ENCODE measurements at regions not wholly inside any gene's neighbourhood (a gene's known extent, or its start where the extent isn't known, plus 50 kb on each side); places are given as distances from the start of the nearest gene placed in this dataset.

DNA sequence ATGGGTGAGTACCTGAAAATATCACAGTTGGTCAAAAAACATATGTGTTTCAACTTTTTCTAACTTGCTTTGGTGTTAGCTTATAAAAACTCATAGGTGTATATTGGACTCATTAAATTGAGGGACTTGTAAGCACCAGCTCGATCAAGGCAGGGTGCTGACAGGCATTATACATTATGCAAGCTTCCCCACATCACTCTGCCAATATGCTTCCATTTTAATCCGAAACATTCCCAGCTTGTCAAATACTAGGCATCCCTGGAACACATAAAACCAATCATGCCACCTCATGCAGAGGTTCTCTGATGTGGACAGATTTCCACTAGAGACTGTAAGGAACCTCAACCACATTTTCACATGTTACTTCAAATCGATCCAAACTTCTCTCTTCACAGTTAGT, 187.3 kb upstream of the NT5E start:
- H3K27ac ChIP-seq (ENCODE audit: insufficient read depth, low read depth, low read length, poor library complexity, severe bottlenecking): no peak overlapping the region
- no peak overlapping the region for H3K4me3 ChIP-seq (ENCODE audit: insufficient read depth, low read depth, low read length)
- H3K4me1 ChIP-seq (ENCODE audit: control insufficient read depth, insufficient read depth, low read length): no peaks in the 10 kb centered on the region
- H3K36me3 ChIP-seq (ENCODE audit: control insufficient read depth, insufficient read depth, low read length): no peaks in the 10 kb centered on the region
- H3K9me3 ChIP-seq (ENCODE audit: control insufficient read depth, low read length): no peaks in the 10 kb centered on the region
- WGBS, 2 experiments: 85 to 91% methylated on average over 3 of the region's 3 CpGs
- H3K27me3 ChIP-seq (ENCODE audit: control insufficient read depth, insufficient read depth, low read length, poor library complexity, severe bottlenecking): no peaks in the 10 kb centered on the region

- H3K4me3 ChIP-seq (ENCODE audit: insufficient read depth, low read depth, low read length): no peak overlapping the region
These were observed 188.6 kb upstream of the NT5E start for GRCh38 chr6:85261271-85261670.

DNA sequence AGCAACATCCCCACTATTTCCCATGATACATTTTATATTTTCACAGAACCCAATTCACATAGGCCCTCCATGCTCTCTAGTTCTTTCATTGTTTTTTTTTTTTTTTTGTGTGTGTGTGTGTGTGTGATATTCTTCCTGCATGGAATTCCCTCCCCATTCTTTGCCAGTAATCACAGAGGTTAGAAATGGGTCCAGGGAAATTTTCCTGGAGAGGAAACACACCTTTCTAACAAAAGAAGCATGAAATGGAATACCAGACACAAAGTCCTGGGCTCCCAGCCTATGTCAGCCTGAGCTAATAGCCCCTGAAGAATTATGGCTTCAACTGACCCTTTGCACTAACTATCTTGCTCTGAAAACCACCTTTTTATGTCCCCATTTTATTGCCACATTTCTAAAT, 194.2 kb upstream of the NT5E start:
- no peak overlapping the region for H3K27ac ChIP-seq (ENCODE audit: insufficient read depth, low read depth, low read length, poor library complexity, severe bottlenecking)
- no peaks in the 10 kb centered on the region for H3K36me3 ChIP-seq (ENCODE audit: control insufficient read depth, insufficient read depth, low read length)
- no peak overlapping the region for H3K4me3 ChIP-seq (ENCODE audit: insufficient read depth, low read depth, low read length)
- H3K27me3 ChIP-seq (ENCODE audit: control insufficient read depth, insufficient read depth, low read length, poor library complexity, severe bottlenecking): no peaks in the 10 kb centered on the region
- H3K9me3 ChIP-seq (ENCODE audit: control insufficient read depth, low read length): no peaks in the 10 kb centered on the region
- no peaks in the 10 kb centered on the region for H3K4me1 ChIP-seq (ENCODE audit: control insufficient read depth, insufficient read depth, low read length)

More at GRCh38 chr6:85261271-85261670, 188.6 kb upstream of the NT5E start:
- no peaks in the 10 kb centered on the region for H3K27me3 ChIP-seq (ENCODE audit: control insufficient read depth, insufficient read depth, low read length, poor library complexity, severe bottlenecking)
- H3K4me1 ChIP-seq (ENCODE audit: control insufficient read depth, insufficient read depth, low read length): no peaks in the 10 kb centered on the region
- no peaks in the 10 kb centered on the region for H3K36me3 ChIP-seq (ENCODE audit: control insufficient read depth, insufficient read depth, low read length)
- 98% methylated on average over 5 to 6 of the region's 6 CpGs for WGBS, 2 experiments
- H3K9me3 ChIP-seq (ENCODE audit: control insufficient read depth, low read length): no peaks in the 10 kb centered on the region
- no peak overlapping the region for H3K27ac ChIP-seq (ENCODE audit: insufficient read depth, low read depth, low read length, poor library complexity, severe bottlenecking)

DNA sequence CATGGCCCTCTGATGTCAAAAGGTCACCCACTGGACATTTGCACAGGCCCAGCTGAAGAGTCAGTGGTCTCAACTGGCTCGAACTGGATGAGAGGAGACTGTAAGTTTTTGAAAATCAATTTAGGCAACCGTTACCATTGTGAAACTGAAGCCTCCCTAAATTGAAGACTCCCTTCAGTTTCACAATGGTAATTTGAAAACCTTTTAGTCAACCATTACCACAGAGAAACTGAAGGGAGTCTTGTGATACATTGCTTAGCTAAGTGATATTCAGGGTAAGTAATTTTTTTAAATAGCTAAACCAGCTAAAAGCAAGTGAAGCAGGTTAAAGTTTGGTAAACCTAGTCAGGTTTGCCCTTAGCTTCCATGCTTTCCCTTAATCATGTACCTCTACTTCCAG, 197.3 kb upstream of the NT5E start:
- no peaks in the 10 kb centered on the region for H3K27me3 ChIP-seq (ENCODE audit: control insufficient read depth, insufficient read depth, low read length, poor library complexity, severe bottlenecking)
- no peak overlapping the region for H3K27ac ChIP-seq (ENCODE audit: insufficient read depth, low read depth, low read length, poor library complexity, severe bottlenecking)
- H3K4me1 ChIP-seq (ENCODE audit: control insufficient read depth, insufficient read depth, low read length): no peaks in the 10 kb centered on the region
- no peaks in the 10 kb centered on the region for H3K36me3 ChIP-seq (ENCODE audit: control insufficient read depth, insufficient read depth, low read length)
- no peak overlapping the region for H3K4me3 ChIP-seq (ENCODE audit: insufficient read depth, low read depth, low read length)
- 97 to 99% methylated on average over 2 of the region's 2 CpGs for whole genome bisulfite sequencing, 2 experiments
- no peaks in the 10 kb centered on the region for H3K9me3 ChIP-seq (ENCODE audit: control insufficient read depth, low read length)

DNA sequence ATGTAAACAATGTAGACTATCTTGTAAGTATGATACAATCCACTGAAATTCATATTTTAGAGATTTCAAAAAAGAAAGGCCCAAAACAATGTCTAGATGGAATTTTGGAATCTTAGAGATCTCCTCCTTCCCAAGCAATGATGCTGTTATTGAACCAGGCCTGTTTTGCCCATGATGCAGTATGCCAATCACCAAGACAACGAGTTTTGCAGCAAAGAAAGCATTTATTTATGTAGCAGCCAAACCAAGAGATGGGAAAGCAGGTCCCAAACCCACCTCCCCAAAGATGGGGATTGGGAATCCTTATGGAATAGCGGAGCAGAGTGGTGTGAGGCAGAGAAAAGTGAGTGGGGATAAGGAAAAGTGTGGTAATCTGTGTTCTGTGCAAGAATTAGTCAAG, 197.8 kb upstream of the NT5E start:
- Histone ChIP-seq H3K27ac (ENCODE audit: insufficient read depth, low read depth, low read length, poor library complexity, severe bottlenecking) (no peak overlapping the region), H3K36me3 (ENCODE audit: control insufficient read depth, insufficient read depth, low read length) (no peaks in the 10 kb centered on the region), H3K4me1 (ENCODE audit: control insufficient read depth, insufficient read depth, low read length) (no peaks in the 10 kb centered on the region), H3K27me3 (ENCODE audit: control insufficient read depth, insufficient read depth, low read length, poor library complexity, severe bottlenecking) (no peaks in the 10 kb centered on the region), H3K9me3 (ENCODE audit: control insufficient read depth, low read length) (no peaks in the 10 kb centered on the region), H3K4me3 (ENCODE audit: insufficient read depth, low read depth, low read length) (no peak overlapping the region)
- 95 to 100% methylated on average over 2 of the region's 2 CpGs for WGBS, 2 experiments

DNA sequence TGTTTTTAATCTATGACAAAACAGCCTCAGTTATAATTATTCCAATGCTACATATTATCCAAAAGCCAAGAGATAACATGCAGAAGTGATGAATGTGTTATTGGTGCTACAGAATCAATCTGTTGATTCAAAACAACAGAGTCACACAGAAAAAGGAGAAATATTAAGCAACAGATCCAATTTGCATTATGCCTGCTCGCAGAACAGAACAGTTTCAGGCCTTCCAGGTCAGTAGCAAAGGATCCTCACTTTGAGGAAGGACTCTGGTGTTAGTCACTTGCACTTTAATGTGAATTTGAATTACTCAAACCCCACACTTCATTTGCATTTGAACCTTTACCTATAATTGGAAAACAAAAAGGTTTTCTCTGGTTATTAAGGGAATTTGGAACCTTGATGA, 198.6 kb upstream of the NT5E start:
- H3K4me1 ChIP-seq (ENCODE audit: control insufficient read depth, insufficient read depth, low read length): no peaks in the 10 kb centered on the region
- 63 to 95% methylated on average over 1 of the region's 1 CpG for WGBS, 2 experiments
- no peaks in the 10 kb centered on the region for H3K9me3 ChIP-seq (ENCODE audit: control insufficient read depth, low read length)
- H3K4me3 ChIP-seq (ENCODE audit: insufficient read depth, low read depth, low read length): no peak overlapping the region
- H3K27ac ChIP-seq (ENCODE audit: insufficient read depth, low read depth, low read length, poor library complexity, severe bottlenecking): no peak overlapping the region
- no peaks in the 10 kb centered on the region for H3K36me3 ChIP-seq (ENCODE audit: control insufficient read depth, insufficient read depth, low read length)
- H3K27me3 ChIP-seq (ENCODE audit: control insufficient read depth, insufficient read depth, low read length, poor library complexity, severe bottlenecking): no peaks in the 10 kb centered on the region

DNA sequence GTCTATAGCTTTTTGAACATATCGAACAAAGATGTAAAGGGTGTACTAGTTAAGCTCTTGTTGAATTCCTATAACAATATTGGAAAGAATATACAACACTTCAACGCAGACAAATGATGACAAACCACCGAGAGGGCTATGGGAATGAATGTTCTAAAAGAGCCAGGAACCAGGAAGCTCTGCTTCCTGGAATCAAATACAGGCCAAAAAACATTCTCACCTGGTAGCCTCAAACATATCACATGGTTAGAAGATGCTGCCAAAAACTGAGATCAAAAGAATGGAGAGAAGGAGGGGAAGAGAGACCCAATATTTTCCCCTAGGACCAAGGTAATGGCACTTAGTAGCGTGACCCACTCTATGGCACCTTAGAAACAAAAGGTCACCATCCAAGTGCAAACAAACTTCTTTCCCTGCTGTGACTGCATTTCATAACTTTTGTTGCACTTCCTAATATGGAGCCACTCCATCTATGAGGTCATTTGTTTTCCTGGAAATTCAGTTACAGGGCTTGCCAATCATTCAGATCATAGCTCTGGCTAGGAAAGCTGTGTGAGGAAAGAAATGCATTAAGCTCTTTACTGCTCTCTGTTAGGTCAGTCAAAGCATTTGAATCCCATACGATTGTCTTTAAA, 199.2 kb upstream of the NT5E start:
- H3K27ac ChIP-seq (ENCODE audit: insufficient read depth, low read depth, low read length, poor library complexity, severe bottlenecking): no peak overlapping the region
- H3K4me1 ChIP-seq (ENCODE audit: control insufficient read depth, insufficient read depth, low read length): no peaks in the 10 kb centered on the region
- WGBS, 2 experiments: 86 to 95% methylated on average over 3 to 4 of the region's 5 CpGs
- no peaks in the 10 kb centered on the region for H3K27me3 ChIP-seq (ENCODE audit: control insufficient read depth, insufficient read depth, low read length, poor library complexity, severe bottlenecking)
- H3K36me3 ChIP-seq (ENCODE audit: control insufficient read depth, insufficient read depth, low read length): no peaks in the 10 kb centered on the region
- no peaks in the 10 kb centered on the region for H3K9me3 ChIP-seq (ENCODE audit: control insufficient read depth, low read length)
- no peak overlapping the region for H3K4me3 ChIP-seq (ENCODE audit: insufficient read depth, low read depth, low read length)

- WGBS, 2 experiments: 90 to 100% methylated on average over 1 to 3 of the region's 3 CpGs
- no peaks in the 10 kb centered on the region for H3K4me1 ChIP-seq (ENCODE audit: control insufficient read depth, insufficient read depth, low read length)
These were observed 204.9 kb upstream of the NT5E start for GRCh38 chr6:85245004-85245403.

GRCh38 chr6:85241498-85242052, 208.3 kb upstream of the NT5E start:
- H3K36me3 ChIP-seq (ENCODE audit: control insufficient read depth, insufficient read depth, low read length): no peaks in the 10 kb centered on the region
- no peaks in the 10 kb centered on the region for H3K9me3 ChIP-seq (ENCODE audit: control insufficient read depth, low read length)
- H3K27ac ChIP-seq (ENCODE audit: insufficient read depth, low read depth, low read length, poor library complexity, severe bottlenecking): no peak overlapping the region
- H3K27me3 ChIP-seq (ENCODE audit: control insufficient read depth, insufficient read depth, low read length, poor library complexity, severe bottlenecking): no peaks in the 10 kb centered on the region
- H3K4me1 ChIP-seq (ENCODE audit: control insufficient read depth, insufficient read depth, low read length): no peaks in the 10 kb centered on the region
- WGBS, 2 experiments: 80 to 100% methylated on average over 1 of the region's 1 CpG
- H3K4me3 ChIP-seq (ENCODE audit: insufficient read depth, low read depth, low read length): no peak overlapping the region

More at GRCh38 chr6:85245004-85245403, 204.9 kb upstream of the NT5E start:
- H3K9me3 ChIP-seq (ENCODE audit: control insufficient read depth, low read length): no peaks in the 10 kb centered on the region
- no peak overlapping the region for H3K27ac ChIP-seq (ENCODE audit: insufficient read depth, low read depth, low read length, poor library complexity, severe bottlenecking)
- no peak overlapping the region for H3K4me3 ChIP-seq (ENCODE audit: insufficient read depth, low read depth, low read length)
- H3K36me3 ChIP-seq (ENCODE audit: control insufficient read depth, insufficient read depth, low read length): no peaks in the 10 kb centered on the region
- H3K27me3 ChIP-seq (ENCODE audit: control insufficient read depth, insufficient read depth, low read length, poor library complexity, severe bottlenecking): no peaks in the 10 kb centered on the region

- H3K4me3 ChIP-seq (ENCODE audit: insufficient read depth, low read depth, low read length): no peak overlapping the region
- no peak overlapping the region for H3K27ac ChIP-seq (ENCODE audit: insufficient read depth, low read depth, low read length, poor library complexity, severe bottlenecking)
- H3K9me3 ChIP-seq (ENCODE audit: control insufficient read depth, low read length): no peaks in the 10 kb centered on the region
- no peaks in the 10 kb centered on the region for H3K36me3 ChIP-seq (ENCODE audit: control insufficient read depth, insufficient read depth, low read length)
- H3K27me3 ChIP-seq (ENCODE audit: control insufficient read depth, insufficient read depth, low read length, poor library complexity, severe bottlenecking): no peaks in the 10 kb centered on the region
- no peaks in the 10 kb centered on the region for H3K4me1 ChIP-seq (ENCODE audit: control insufficient read depth, insufficient read depth, low read length)
- WGBS, 2 experiments: 92 to 100% methylated on average over 1 of the region's 1 CpG
These were observed 209.0 kb upstream of the NT5E start for GRCh38 chr6:85240787-85241385.
